ENCODE measurements at regions not wholly inside any gene's neighbourhood (a gene's known extent, or its start where the extent isn't known, plus 50 kb on each side); places are given as distances from the start of the nearest gene placed in this dataset.

DNA sequence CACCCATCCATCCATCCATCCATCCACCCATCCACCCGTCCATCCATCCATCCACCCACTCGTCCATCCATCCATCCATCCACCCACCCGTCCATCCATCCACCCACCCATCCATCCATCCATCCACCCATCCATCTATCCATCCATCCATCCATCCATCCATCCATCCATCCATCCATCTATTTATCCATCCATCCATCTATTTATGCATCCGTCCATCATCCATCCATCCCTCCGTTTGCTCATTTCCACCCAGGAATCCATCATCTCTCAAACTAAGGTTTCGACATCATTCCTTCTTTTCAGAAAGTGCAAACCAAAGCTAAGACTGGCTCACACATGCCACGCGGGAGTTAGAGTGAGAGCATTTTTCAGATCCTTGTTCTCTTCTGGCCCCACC lies 52.8 kb upstream of the POFUT2 start:
- TF ChIP-seq, protein P1, sequence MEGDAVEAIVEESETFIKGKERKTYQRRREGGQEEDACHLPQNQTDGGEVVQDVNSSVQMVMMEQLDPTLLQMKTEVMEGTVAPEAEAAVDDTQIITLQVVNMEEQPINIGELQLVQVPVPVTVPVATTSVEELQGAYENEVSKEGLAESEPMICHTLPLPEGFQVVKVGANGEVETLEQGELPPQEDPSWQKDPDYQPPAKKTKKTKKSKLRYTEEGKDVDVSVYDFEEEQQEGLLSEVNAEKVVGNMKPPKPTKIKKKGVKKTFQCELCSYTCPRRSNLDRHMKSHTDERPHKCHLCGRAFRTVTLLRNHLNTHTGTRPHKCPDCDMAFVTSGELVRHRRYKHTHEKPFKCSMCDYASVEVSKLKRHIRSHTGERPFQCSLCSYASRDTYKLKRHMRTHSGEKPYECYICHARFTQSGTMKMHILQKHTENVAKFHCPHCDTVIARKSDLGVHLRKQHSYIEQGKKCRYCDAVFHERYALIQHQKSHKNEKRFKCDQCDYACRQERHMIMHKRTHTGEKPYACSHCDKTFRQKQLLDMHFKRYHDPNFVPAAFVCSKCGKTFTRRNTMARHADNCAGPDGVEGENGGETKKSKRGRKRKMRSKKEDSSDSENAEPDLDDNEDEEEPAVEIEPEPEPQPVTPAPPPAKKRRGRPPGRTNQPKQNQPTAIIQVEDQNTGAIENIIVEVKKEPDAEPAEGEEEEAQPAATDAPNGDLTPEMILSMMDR (IDR thresholded peaks at IDR 0.05; ENCODE audit: insufficient read depth, low read depth, low read length): no peak
- TF ChIP-seq EZH2 (IDR thresholded peaks at IDR 0.05; ENCODE audit: insufficient read depth, low read length): no peak
- Histone ChIP-seq H3K4me1 (ENCODE audit: insufficient read depth, low read length) (peaks cover 7% of the 10 kb centered on the region), H3K27ac (ENCODE audit: low read depth, low read length) (no peak overlapping the region), H3K36me3 (ENCODE audit: insufficient read depth, low read length) (no peaks in the 10 kb centered on the region), H3K79me2 (ENCODE audit: insufficient read depth, low read length) (no peaks in the 10 kb centered on the region), H3K4me3 (ENCODE audit: insufficient read depth, low read depth, low read length) (no peak overlapping the region), H3K9me3 (ENCODE audit: insufficient read depth, low read depth, low read length) (no peaks in the 10 kb centered on the region), H3K4me2 (ENCODE audit: low read length) (no peak overlapping the region), H3K27me3 (ENCODE audit: insufficient read depth, low read length) (no peaks in the 10 kb centered on the region), H3K9ac (ENCODE audit: low read length) (no peak overlapping the region), H4K20me1 (ENCODE audit: insufficient read depth, low read length) (no peaks in the 10 kb centered on the region), H2AFZ (ENCODE audit: low read depth, low read length) (no peak overlapping the region)
- Mint-ChIP-seq H3K27ac (ENCODE audit: unreplicated experiment) (no peak overlapping the region), H3K4me1 (ENCODE audit: low read depth, unreplicated experiment) (peaks cover 6% of the 10 kb centered on the region), H3K9me3 (ENCODE audit: unreplicated experiment) (peaks cover 1% of the 10 kb centered on the region), H3K36me3 (ENCODE audit: low read depth, unreplicated experiment) (no peaks in the 10 kb centered on the region), H3K4me3 (ENCODE audit: unreplicated experiment) (no peak overlapping the region), H3K27me3 (ENCODE audit: low read depth, unreplicated experiment) (peaks cover 9% of the 10 kb centered on the region)
- no peak for DNase-seq (ENCODE audit: low read depth)
- FAIRE-seq: no peak

DNA sequence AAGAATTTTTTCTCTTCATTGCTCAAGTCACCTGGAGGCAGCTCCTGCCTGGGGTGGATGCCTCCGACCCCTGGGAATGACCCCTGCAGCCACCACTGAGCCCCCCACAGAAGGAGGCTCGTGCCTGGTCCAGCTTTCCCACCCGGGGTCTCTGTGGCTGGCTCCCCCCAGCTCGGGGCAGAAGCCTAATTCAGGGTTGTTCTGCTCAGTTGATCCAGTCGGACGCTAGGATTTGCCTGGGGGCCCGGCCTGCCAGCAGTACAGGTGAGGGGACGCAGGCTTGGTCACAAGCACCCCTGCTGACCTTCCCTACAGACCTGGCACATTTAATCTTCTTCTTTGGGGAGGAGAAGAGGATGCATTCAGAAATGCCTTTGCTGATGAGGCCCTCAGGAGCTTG lies 53.6 kb upstream of the POFUT2 start:
- Histone ChIP-seq H3K36me3 (ENCODE audit: insufficient read depth, low read length) (no peaks in the 10 kb centered on the region), H3K9me3 (ENCODE audit: insufficient read depth, low read depth, low read length) (no peaks in the 10 kb centered on the region), H3K4me1 (ENCODE audit: insufficient read depth, low read length) (peaks cover 7% of the 10 kb centered on the region), H4K20me1 (ENCODE audit: insufficient read depth, low read length) (no peaks in the 10 kb centered on the region), H3K79me2 (ENCODE audit: insufficient read depth, low read length) (no peaks in the 10 kb centered on the region), H3K4me3 (ENCODE audit: insufficient read depth, low read depth, low read length) (no peak overlapping the region), H3K4me2 (ENCODE audit: low read length) (peak overlapping the region; percentile 40), H3K9ac (ENCODE audit: low read length) (no peak overlapping the region), H3K27me3 (ENCODE audit: insufficient read depth, low read length) (no peaks in the 10 kb centered on the region), H2AFZ (ENCODE audit: low read depth, low read length) (no peak overlapping the region), H3K27ac (ENCODE audit: low read depth, low read length) (no peak overlapping the region)
- Mint-ChIP-seq H3K27ac (ENCODE audit: unreplicated experiment) (no peak overlapping the region), H3K36me3 (ENCODE audit: low read depth, unreplicated experiment) (no peaks in the 10 kb centered on the region), H3K4me1 (ENCODE audit: low read depth, unreplicated experiment) (peaks cover 6% of the 10 kb centered on the region), H3K4me3 (ENCODE audit: unreplicated experiment) (no peak overlapping the region), H3K27me3 (ENCODE audit: low read depth, unreplicated experiment) (peaks cover 9% of the 10 kb centered on the region), H3K9me3 (ENCODE audit: unreplicated experiment) (peaks cover 1% of the 10 kb centered on the region)
- DNase-seq (ENCODE audit: low read depth) (no peak), FAIRE-seq (no peak)
- TF ChIP-seq, protein P1 (IDR thresholded peaks at IDR 0.05; ENCODE audit: insufficient read depth, low read depth, low read length): no peak
- TF ChIP-seq EZH2 (IDR thresholded peaks at IDR 0.05; ENCODE audit: insufficient read depth, low read length): no peak

DNA sequence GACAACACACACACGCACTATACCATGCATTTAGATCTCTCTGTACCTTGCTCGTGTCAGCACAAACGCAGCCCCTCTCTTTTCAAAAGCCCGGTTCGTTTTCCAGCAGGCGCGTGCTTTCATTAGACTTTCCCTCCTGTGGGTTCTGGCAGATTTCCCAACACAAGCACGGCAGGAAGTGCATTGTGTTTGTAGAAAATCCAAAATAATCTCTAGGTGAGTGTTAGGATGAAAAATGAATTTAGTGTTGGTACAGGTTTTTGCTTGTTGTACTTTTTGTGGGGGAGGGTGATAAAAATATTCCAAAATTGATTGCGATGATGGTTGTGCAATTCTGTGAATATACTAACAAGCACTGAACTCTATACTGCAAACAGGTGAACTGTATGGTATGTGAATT lies 54.1 kb upstream of the POFUT2 start:
- Histone ChIP-seq H3K27me3 (ENCODE audit: insufficient read depth, low read length) (no peaks in the 10 kb centered on the region), H3K36me3 (ENCODE audit: insufficient read depth, low read length) (no peaks in the 10 kb centered on the region), H3K4me1 (ENCODE audit: insufficient read depth, low read length) (peaks cover 7% of the 10 kb centered on the region), H3K4me2 (ENCODE audit: low read length) (peak overlapping the region; percentile 40), H3K27ac (ENCODE audit: low read depth, low read length) (no peak overlapping the region), H3K79me2 (ENCODE audit: insufficient read depth, low read length) (no peaks in the 10 kb centered on the region), H2AFZ (ENCODE audit: low read depth, low read length) (no peak overlapping the region), H3K4me3 (ENCODE audit: insufficient read depth, low read depth, low read length) (no peak overlapping the region), H4K20me1 (ENCODE audit: insufficient read depth, low read length) (no peaks in the 10 kb centered on the region), H3K9me3 (ENCODE audit: insufficient read depth, low read depth, low read length) (no peaks in the 10 kb centered on the region), H3K9ac (ENCODE audit: low read length) (no peak overlapping the region)
- DNase-seq (ENCODE audit: low read depth): peak; percentile 44
- H3K36me3 Mint-ChIP-seq (ENCODE audit: low read depth, unreplicated experiment): no peaks in the 10 kb centered on the region
- no peak for FAIRE-seq
- peaks cover 7% of the 10 kb centered on the region for H3K27me3 Mint-ChIP-seq (ENCODE audit: low read depth, unreplicated experiment)
- peaks cover 1% of the 10 kb centered on the region for H3K9me3 Mint-ChIP-seq (ENCODE audit: unreplicated experiment)
- H3K4me1 Mint-ChIP-seq (ENCODE audit: low read depth, unreplicated experiment): peaks cover 4% of the 10 kb centered on the region
- no peak overlapping the region for H3K4me3 Mint-ChIP-seq (ENCODE audit: unreplicated experiment)
- TF ChIP-seq, protein P1 (IDR thresholded peaks at IDR 0.05; ENCODE audit: insufficient read depth, low read depth, low read length): no peak
- TF ChIP-seq EZH2 (IDR thresholded peaks at IDR 0.05; ENCODE audit: insufficient read depth, low read length): no peak
- no peak overlapping the region for H3K27ac Mint-ChIP-seq (ENCODE audit: unreplicated experiment)

All from astrocyte (in vitro differentiated cells and primary cell).